ENCODE measurements at regions not wholly inside any gene's neighbourhood (a gene's known extent, or its start where the extent isn't known, plus 50 kb on each side); places are given as distances from the start of the nearest gene placed in this dataset.

DNA sequence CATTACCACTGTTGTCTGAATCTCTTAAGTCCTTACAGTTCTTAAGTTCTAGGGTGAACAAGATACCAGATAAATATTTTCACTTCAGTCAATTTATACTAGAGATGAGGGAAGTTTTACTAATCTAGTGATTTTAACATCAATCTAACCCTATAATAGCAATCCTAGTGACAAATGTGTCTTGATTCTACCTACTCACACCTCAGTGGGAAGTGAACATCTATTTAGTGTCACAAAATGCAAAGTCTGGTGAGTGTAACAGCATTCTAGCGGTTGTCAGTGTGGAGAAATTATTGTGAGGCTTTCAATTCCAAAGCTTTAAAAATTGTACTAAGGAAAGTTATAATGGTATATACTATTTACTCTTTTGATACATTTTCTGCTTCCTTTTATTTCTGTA is 225.8 kb upstream of the CYLC2 start:
- POLR2A ChIA-PET: no interaction called here
- ATAC-seq: no peak
- H3K9ac ChIP-seq (ENCODE audit: insufficient read depth, low read depth, low read length): no peak overlapping the region
- CTCF ChIA-PET (ENCODE audit: low intra/inter-chr PET ratio, low total read pairs): no interaction called here
- 4% methylated on average over 1 of the region's 1 CpG for WGBS (ENCODE audit: low lambda C conversion rate)
- intact Hi-C loops (cut with micrococcal nuclease; ENCODE audit: unreplicated experiment) (no loop called here), in situ Hi-C loops (cut with HindIII; ENCODE audit: extremely low pct_ligation_motif_present, low pct_unique_long_range_greater_than_20kb) (no loop called here)
- no peaks in the 10 kb centered on the region for H3K9me3 ChIP-seq (ENCODE audit: low read length)
- no peaks in the 10 kb centered on the region for H4K20me1 ChIP-seq (ENCODE audit: insufficient read depth, low read length)
- no peak for FAIRE-seq
- H3K27ac ChIP-seq (ENCODE audit: extremely low read length, insufficient read depth, low read length): no peak overlapping the region
- DNase-seq (ENCODE audit: low spot score): no peak
- BruUV-seq (replicated peaks): no TSS peak
- H3K27me3 ChIP-seq (ENCODE audit: control insufficient read depth in 1 of 2, insufficient read depth in 2 of 2, low read length in 2 of 2): no peaks in the 10 kb centered on the region
- no peak overlapping the region for H2AFZ ChIP-seq (ENCODE audit: low read length)
- no peaks in the 10 kb centered on the region for H3K79me2 ChIP-seq (ENCODE audit: insufficient read depth, low read length)
- H3K4me3 ChIP-seq (replicated peaks in 1 of 3; ENCODE audit: insufficient read depth in 1 of 3, low read depth in 2 of 3, low read length in 3 of 3): no peak overlapping the region
- no peak overlapping the region for H3K4me2 ChIP-seq (ENCODE audit: low read depth, low read length)
- no peaks in the 10 kb centered on the region for H3K36me3 ChIP-seq (replicated peaks in 1 of 2; ENCODE audit: control insufficient read depth in 1 of 2, insufficient read depth in 2 of 2, low read length in 2 of 2)
- H3K4me1 ChIP-seq (ENCODE audit: insufficient read depth, low read length): no peaks in the 10 kb centered on the region
- no peak for TF ChIP-seq ZFP62 (CRISPR knock-in tag; IDR thresholded peaks at IDR 0.05)
- TF ChIP-seq, protein P1, sequence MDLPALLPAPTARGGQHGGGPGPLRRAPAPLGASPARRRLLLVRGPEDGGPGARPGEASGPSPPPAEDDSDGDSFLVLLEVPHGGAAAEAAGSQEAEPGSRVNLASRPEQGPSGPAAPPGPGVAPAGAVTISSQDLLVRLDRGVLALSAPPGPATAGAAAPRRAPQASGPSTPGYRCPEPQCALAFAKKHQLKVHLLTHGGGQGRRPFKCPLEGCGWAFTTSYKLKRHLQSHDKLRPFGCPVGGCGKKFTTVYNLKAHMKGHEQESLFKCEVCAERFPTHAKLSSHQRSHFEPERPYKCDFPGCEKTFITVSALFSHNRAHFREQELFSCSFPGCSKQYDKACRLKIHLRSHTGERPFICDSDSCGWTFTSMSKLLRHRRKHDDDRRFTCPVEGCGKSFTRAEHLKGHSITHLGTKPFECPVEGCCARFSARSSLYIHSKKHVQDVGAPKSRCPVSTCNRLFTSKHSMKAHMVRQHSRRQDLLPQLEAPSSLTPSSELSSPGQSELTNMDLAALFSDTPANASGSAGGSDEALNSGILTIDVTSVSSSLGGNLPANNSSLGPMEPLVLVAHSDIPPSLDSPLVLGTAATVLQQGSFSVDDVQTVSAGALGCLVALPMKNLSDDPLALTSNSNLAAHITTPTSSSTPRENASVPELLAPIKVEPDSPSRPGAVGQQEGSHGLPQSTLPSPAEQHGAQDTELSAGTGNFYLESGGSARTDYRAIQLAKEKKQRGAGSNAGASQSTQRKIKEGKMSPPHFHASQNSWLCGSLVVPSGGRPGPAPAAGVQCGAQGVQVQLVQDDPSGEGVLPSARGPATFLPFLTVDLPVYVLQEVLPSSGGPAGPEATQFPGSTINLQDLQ (CRISPR knock-in tag; IDR thresholded peaks at IDR 0.05): no peak
- TF ChIP-seq CHCHD3 (CRISPR knock-in tag; IDR thresholded peaks at IDR 0.05): no peak
- TF ChIP-seq, protein P2, sequence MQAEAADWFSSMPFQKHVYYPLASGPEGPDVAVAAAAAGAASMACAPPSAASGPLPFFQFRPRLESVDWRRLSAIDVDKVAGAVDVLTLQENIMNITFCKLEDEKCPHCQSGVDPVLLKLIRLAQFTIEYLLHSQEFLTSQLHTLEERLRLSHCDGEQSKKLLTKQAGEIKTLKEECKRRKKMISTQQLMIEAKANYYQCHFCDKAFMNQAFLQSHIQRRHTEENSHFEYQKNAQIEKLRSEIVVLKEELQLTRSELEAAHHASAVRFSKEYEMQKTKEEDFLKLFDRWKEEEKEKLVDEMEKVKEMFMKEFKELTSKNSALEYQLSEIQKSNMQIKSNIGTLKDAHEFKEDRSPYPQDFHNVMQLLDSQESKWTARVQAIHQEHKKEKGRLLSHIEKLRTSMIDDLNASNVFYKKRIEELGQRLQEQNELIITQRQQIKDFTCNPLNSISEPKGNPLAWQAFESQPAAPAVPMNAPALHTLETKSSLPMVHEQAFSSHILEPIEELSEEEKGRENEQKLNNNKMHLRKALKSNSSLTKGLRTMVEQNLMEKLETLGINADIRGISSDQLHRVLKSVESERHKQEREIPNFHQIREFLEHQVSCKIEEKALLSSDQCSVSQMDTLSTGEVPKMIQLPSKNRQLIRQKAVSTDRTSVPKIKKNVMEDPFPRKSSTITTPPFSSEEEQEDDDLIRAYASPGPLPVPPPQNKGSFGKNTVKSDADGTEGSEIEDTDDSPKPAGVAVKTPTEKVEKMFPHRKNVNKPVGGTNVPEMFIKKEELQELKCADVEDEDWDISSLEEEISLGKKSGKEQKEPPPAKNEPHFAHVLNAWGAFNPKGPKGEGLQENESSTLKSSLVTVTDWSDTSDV (CRISPR knock-in tag; IDR thresholded peaks at IDR 0.05): no peak
- no peak for TF ChIP-seq REL (CRISPR knock-in tag; conservative IDR thresholded peaks at IDR 0.05)
- TF ChIP-seq, protein P3, sequence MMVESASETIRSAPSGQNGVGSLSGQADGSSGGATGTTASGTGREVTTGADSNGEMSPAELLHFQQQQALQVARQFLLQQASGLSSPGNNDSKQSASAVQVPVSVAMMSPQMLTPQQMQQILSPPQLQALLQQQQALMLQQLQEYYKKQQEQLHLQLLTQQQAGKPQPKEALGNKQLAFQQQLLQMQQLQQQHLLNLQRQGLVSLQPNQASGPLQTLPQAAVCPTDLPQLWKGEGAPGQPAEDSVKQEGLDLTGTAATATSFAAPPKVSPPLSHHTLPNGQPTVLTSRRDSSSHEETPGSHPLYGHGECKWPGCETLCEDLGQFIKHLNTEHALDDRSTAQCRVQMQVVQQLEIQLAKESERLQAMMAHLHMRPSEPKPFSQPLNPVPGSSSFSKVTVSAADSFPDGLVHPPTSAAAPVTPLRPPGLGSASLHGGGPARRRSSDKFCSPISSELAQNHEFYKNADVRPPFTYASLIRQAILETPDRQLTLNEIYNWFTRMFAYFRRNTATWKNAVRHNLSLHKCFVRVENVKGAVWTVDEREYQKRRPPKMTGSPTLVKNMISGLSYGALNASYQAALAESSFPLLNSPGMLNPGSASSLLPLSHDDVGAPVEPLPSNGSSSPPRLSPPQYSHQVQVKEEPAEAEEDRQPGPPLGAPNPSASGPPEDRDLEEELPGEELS (CRISPR knock-in tag; IDR thresholded peaks at IDR 0.05): no peak
- no peak for TF ChIP-seq ZNF563 (CRISPR knock-in tag; IDR thresholded peaks at IDR 0.05)
- TF ChIP-seq, protein P4, sequence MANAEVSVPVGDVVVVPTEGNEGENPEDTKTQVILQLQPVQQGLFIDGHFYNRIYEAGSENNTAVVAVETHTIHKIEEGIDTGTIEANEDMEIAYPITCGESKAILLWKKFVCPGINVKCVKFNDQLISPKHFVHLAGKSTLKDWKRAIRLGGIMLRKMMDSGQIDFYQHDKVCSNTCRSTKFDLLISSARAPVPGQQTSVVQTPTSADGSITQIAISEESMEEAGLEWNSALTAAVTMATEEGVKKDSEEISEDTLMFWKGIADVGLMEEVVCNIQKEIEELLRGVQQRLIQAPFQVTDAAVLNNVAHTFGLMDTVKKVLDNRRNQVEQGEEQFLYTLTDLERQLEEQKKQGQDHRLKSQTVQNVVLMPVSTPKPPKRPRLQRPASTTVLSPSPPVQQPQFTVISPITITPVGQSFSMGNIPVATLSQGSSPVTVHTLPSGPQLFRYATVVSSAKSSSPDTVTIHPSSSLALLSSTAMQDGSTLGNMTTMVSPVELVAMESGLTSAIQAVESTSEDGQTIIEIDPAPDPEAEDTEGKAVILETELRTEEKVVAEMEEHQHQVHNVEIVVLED (CRISPR knock-in tag; IDR thresholded peaks at IDR 0.05; ENCODE audit: borderline replicate concordance): no peak
- TF ChIP-seq, protein P5, sequence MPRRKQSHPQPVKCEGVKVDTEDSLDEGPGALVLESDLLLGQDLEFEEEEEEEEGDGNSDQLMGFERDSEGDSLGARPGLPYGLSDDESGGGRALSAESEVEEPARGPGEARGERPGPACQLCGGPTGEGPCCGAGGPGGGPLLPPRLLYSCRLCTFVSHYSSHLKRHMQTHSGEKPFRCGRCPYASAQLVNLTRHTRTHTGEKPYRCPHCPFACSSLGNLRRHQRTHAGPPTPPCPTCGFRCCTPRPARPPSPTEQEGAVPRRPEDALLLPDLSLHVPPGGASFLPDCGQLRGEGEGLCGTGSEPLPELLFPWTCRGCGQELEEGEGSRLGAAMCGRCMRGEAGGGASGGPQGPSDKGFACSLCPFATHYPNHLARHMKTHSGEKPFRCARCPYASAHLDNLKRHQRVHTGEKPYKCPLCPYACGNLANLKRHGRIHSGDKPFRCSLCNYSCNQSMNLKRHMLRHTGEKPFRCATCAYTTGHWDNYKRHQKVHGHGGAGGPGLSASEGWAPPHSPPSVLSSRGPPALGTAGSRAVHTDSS (CRISPR knock-in tag; conservative IDR thresholded peaks at IDR 0.05): no peak
- TF ChIP-seq HMG20A (CRISPR knock-in tag; IDR thresholded peaks at IDR 0.05; ENCODE audit: borderline replicate concordance): no peak
- no peak for TF ChIP-seq ZNF747 (CRISPR knock-in tag; IDR thresholded peaks at IDR 0.05; ENCODE audit: borderline replicate concordance)
- TF ChIP-seq, protein P6, sequence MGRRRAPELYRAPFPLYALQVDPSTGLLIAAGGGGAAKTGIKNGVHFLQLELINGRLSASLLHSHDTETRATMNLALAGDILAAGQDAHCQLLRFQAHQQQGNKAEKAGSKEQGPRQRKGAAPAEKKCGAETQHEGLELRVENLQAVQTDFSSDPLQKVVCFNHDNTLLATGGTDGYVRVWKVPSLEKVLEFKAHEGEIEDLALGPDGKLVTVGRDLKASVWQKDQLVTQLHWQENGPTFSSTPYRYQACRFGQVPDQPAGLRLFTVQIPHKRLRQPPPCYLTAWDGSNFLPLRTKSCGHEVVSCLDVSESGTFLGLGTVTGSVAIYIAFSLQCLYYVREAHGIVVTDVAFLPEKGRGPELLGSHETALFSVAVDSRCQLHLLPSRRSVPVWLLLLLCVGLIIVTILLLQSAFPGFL (CRISPR knock-in tag; IDR thresholded peaks at IDR 0.05): no peak
- TF ChIP-seq DPF2 (CRISPR knock-in tag; IDR thresholded peaks at IDR 0.05; ENCODE audit: borderline replicate concordance, low read depth): no peak

Measured in HepG2 (cell line).